ENCODE measurements at regions not wholly inside any gene's neighbourhood (a gene's known extent, or its start where the extent isn't known, plus 50 kb on each side); places are given as distances from the start of the nearest gene placed in this dataset.

- Histone ChIP-seq H2BK12ac (ENCODE audit: low read length) (no peak overlapping the region), H2BK120ac (ENCODE audit: low read depth, low read length) (no peak overlapping the region), H3K9ac (ENCODE audit: low read depth, low read length, poor library complexity) (no peak overlapping the region), H4K91ac (ENCODE audit: low read depth, low read length, poor library complexity) (no peak overlapping the region), H3K4me2 (ENCODE audit: insufficient read depth, low read length, poor library complexity, severe bottlenecking) (no peak overlapping the region), H3K23ac (ENCODE audit: low read depth, low read length, poor library complexity) (no peak overlapping the region), H4K8ac (ENCODE audit: low read depth, low read length) (no peak overlapping the region), H2BK15ac (ENCODE audit: low read length) (no peak overlapping the region), H3K4ac (ENCODE audit: low read length) (no peak overlapping the region), H3K36me3 (replicated peaks in 1 of 2; ENCODE audit: control insufficient read depth in 2 of 2, insufficient read depth in 2 of 2, low read length in 2 of 2) (peaks cover 0 to 70% of the 10 kb centered on the region in 2 donors), H3K14ac (ENCODE audit: low read length) (no peak overlapping the region), H3K27ac (replicated peaks; ENCODE audit: low read length) (no peak overlapping the region), H3K9me3 (replicated peaks in 1 of 2; ENCODE audit: control insufficient read depth in 2 of 2, insufficient read depth in 1 of 2, low read depth in 1 of 2, low read length in 2 of 2) (no peaks in the 10 kb centered on the region), H3K4me3 (ENCODE audit: low read length in 2 of 2) (no peak overlapping the region), H3K27me3 (ENCODE audit: control insufficient read depth in 3 of 3, insufficient read depth in 3 of 3, low read depth in 1 of 3, low read length in 3 of 3) (no peaks in the 10 kb centered on the region), H3K4me1 (ENCODE audit: control insufficient read depth in 2 of 2, insufficient read depth in 1 of 2, low read depth in 1 of 2, low read length in 2 of 2) (no peaks in the 10 kb centered on the region), H3K18ac (ENCODE audit: low read length) (no peak overlapping the region), H2BK5ac (ENCODE audit: low read length) (no peak overlapping the region), H3K79me1 (ENCODE audit: low read depth, low read length) (peaks cover 2% of the 10 kb centered on the region), H2AFZ (ENCODE audit: low read length) (no peak overlapping the region), H2AK5ac (ENCODE audit: low read depth, low read length) (no peak overlapping the region)
- DNase-seq (ENCODE audit: low spot score), result no peak
These were observed 71.0 kb downstream of the SEPTIN7 start for GRCh38 chr7:35871856-35872255.

DNA sequence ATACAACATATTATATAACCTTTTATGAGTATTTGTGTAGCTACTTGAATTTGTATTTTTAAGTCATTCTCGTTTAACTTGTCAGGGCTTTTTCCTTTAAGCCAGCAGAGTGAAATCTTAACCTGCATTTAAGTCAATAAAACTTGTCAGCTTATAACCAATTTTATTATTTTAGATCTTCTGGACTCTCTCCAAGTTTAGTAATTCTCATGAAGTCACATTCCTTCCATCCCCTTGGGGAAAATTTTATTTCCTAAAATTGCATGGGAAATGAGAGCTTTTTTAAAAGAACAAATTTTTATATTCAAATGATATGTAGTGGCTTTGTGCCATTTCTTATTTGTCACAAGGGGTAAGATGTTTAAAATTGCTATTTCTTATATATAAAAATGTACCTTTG lies 74.0 kb downstream of the SEPTIN7 start:
- Histone ChIP-seq H3K79me1 (ENCODE audit: low read depth, low read length) (no peaks in the 10 kb centered on the region), H3K14ac (ENCODE audit: low read length) (no peak overlapping the region), H3K9me3 (replicated peaks in 1 of 2; ENCODE audit: control insufficient read depth in 2 of 2, insufficient read depth in 1 of 2, low read depth in 1 of 2, low read length in 2 of 2) (no peaks in the 10 kb centered on the region), H3K4me1 (ENCODE audit: control insufficient read depth in 2 of 2, insufficient read depth in 1 of 2, low read depth in 1 of 2, low read length in 2 of 2) (no peaks in the 10 kb centered on the region), H2BK120ac (ENCODE audit: low read depth, low read length) (no peak overlapping the region), H2BK15ac (ENCODE audit: low read length) (no peak overlapping the region), H2BK12ac (ENCODE audit: low read length) (no peak overlapping the region), H3K4me2 (ENCODE audit: insufficient read depth, low read length, poor library complexity, severe bottlenecking) (no peak overlapping the region), H3K4me3 (ENCODE audit: low read length in 2 of 2) (no peak overlapping the region), H4K91ac (ENCODE audit: low read depth, low read length, poor library complexity) (no peak overlapping the region), H3K18ac (ENCODE audit: low read length) (no peak overlapping the region), H3K4ac (ENCODE audit: low read length) (no peak overlapping the region), H2AK5ac (ENCODE audit: low read depth, low read length) (no peak overlapping the region), H2AFZ (ENCODE audit: low read length) (no peak overlapping the region), H3K36me3 (replicated peaks in 1 of 2; ENCODE audit: control insufficient read depth in 2 of 2, insufficient read depth in 2 of 2, low read length in 2 of 2) (peaks cover 0 to 63% of the 10 kb centered on the region in 2 donors), H3K9ac (ENCODE audit: low read depth, low read length, poor library complexity) (no peak overlapping the region), H4K8ac (ENCODE audit: low read depth, low read length) (no peak overlapping the region), H3K23ac (ENCODE audit: low read depth, low read length, poor library complexity) (no peak overlapping the region), H3K27me3 (ENCODE audit: control insufficient read depth in 3 of 3, insufficient read depth in 3 of 3, low read depth in 1 of 3, low read length in 3 of 3) (no peaks in the 10 kb centered on the region), H3K27ac (replicated peaks; ENCODE audit: low read length) (no peak overlapping the region), H2BK5ac (ENCODE audit: low read length) (no peak overlapping the region)
- no peak for DNase-seq (ENCODE audit: low spot score)
- no CpG with 5 or more reads among the region's 1 CpG for WGBS, 2 donors (ENCODE audit: extremely low coverage in 2 of 2, insufficient read length in 2 of 2, insufficient replicate concordance in 1 of 2)

- H3K23ac ChIP-seq (ENCODE audit: low read depth, low read length, poor library complexity), result no peak overlapping the region
- no peak overlapping the region for H2BK5ac ChIP-seq (ENCODE audit: low read length)
- H3K9ac ChIP-seq (ENCODE audit: low read depth, low read length, poor library complexity), result no peak overlapping the region
- no peaks in the 10 kb centered on the region for H3K79me1 ChIP-seq (ENCODE audit: low read depth, low read length)
- H2AFZ ChIP-seq (ENCODE audit: low read length), result no peak overlapping the region
- H3K14ac ChIP-seq (ENCODE audit: low read length), result no peak overlapping the region
- no peak overlapping the region for H3K27ac ChIP-seq (replicated peaks; ENCODE audit: low read length)
- H3K4me2 ChIP-seq (ENCODE audit: insufficient read depth, low read length, poor library complexity, severe bottlenecking), result no peak overlapping the region
- no peak overlapping the region for H4K91ac ChIP-seq (ENCODE audit: low read depth, low read length, poor library complexity)
- H3K27me3 ChIP-seq (ENCODE audit: control insufficient read depth in 3 of 3, insufficient read depth in 3 of 3, low read depth in 1 of 3, low read length in 3 of 3), result no peaks in the 10 kb centered on the region
- H3K4ac ChIP-seq (ENCODE audit: low read length), result no peak overlapping the region
- H3K4me3 ChIP-seq (ENCODE audit: low read length in 2 of 2), result no peak overlapping the region
- WGBS, 2 donors (ENCODE audit: extremely low coverage in 2 of 2, insufficient read length in 2 of 2, insufficient replicate concordance in 1 of 2), result no CpG with 5 or more reads among the region's 2 CpGs
- peaks cover 0 to 61% of the 10 kb centered on the region in 2 donors for H3K36me3 ChIP-seq (replicated peaks in 1 of 2; ENCODE audit: control insufficient read depth in 2 of 2, insufficient read depth in 2 of 2, low read length in 2 of 2)
- no peak overlapping the region for H4K8ac ChIP-seq (ENCODE audit: low read depth, low read length)
- no peaks in the 10 kb centered on the region for H3K4me1 ChIP-seq (ENCODE audit: control insufficient read depth in 2 of 2, insufficient read depth in 1 of 2, low read depth in 1 of 2, low read length in 2 of 2)
- DNase-seq (ENCODE audit: low spot score), result no peak
- H3K18ac ChIP-seq (ENCODE audit: low read length), result no peak overlapping the region
- no peak overlapping the region for H2BK15ac ChIP-seq (ENCODE audit: low read length)
- H2BK12ac ChIP-seq (ENCODE audit: low read length), result no peak overlapping the region
- H3K9me3 ChIP-seq (replicated peaks in 1 of 2; ENCODE audit: control insufficient read depth in 2 of 2, insufficient read depth in 1 of 2, low read depth in 1 of 2, low read length in 2 of 2), result no peaks in the 10 kb centered on the region
- H2BK120ac ChIP-seq (ENCODE audit: low read depth, low read length), result no peak overlapping the region
- no peak overlapping the region for H2AK5ac ChIP-seq (ENCODE audit: low read depth, low read length)
These were observed 74.4 kb downstream of the SEPTIN7 start for GRCh38 chr7:35875292-35875691.

GRCh38 chr7:35878351-35878750 lies 77.5 kb downstream of the SEPTIN7 start:
- Histone ChIP-seq H3K14ac (ENCODE audit: low read length) (no peak overlapping the region), H3K23ac (ENCODE audit: low read depth, low read length, poor library complexity) (no peak overlapping the region), H3K79me1 (ENCODE audit: low read depth, low read length) (no peaks in the 10 kb centered on the region), H2BK15ac (ENCODE audit: low read length) (no peak overlapping the region), H3K9ac (ENCODE audit: low read depth, low read length, poor library complexity) (no peak overlapping the region), H3K4me2 (ENCODE audit: insufficient read depth, low read length, poor library complexity, severe bottlenecking) (no peak overlapping the region), H2AFZ (ENCODE audit: low read length) (no peak overlapping the region), H3K9me3 (replicated peaks in 1 of 2; ENCODE audit: control insufficient read depth in 2 of 2, insufficient read depth in 1 of 2, low read depth in 1 of 2, low read length in 2 of 2) (no peaks in the 10 kb centered on the region), H3K4me1 (ENCODE audit: control insufficient read depth in 2 of 2, insufficient read depth in 1 of 2, low read depth in 1 of 2, low read length in 2 of 2) (no peaks in the 10 kb centered on the region), H2BK12ac (ENCODE audit: low read length) (no peak overlapping the region), H4K91ac (ENCODE audit: low read depth, low read length, poor library complexity) (no peak overlapping the region), H2AK5ac (ENCODE audit: low read depth, low read length) (no peak overlapping the region), H2BK5ac (ENCODE audit: low read length) (no peak overlapping the region), H3K4me3 (ENCODE audit: low read length in 2 of 2) (no peak overlapping the region), H3K27me3 (ENCODE audit: control insufficient read depth in 3 of 3, insufficient read depth in 3 of 3, low read depth in 1 of 3, low read length in 3 of 3) (no peaks in the 10 kb centered on the region), H4K8ac (ENCODE audit: low read depth, low read length) (no peak overlapping the region), H3K18ac (ENCODE audit: low read length) (no peak overlapping the region), H3K36me3 (replicated peaks in 1 of 2; ENCODE audit: control insufficient read depth in 2 of 2, insufficient read depth in 2 of 2, low read length in 2 of 2) (peaks cover 0 to 67% of the 10 kb centered on the region in 2 donors), H2BK120ac (ENCODE audit: low read depth, low read length) (no peak overlapping the region), H3K4ac (ENCODE audit: low read length) (no peak overlapping the region), H3K27ac (replicated peaks; ENCODE audit: low read length) (no peak overlapping the region)
- no peak for DNase-seq (ENCODE audit: low spot score)
- WGBS, 2 donors (ENCODE audit: extremely low coverage in 2 of 2, insufficient read length in 2 of 2, insufficient replicate concordance in 1 of 2), result no CpG with 5 or more reads among the region's 1 CpG
